ENCODE measurements at regions not wholly inside any gene's neighbourhood (a gene's known extent, or its start where the extent isn't known, plus 50 kb on each side); places are given as distances from the start of the nearest gene placed in this dataset.

DNA sequence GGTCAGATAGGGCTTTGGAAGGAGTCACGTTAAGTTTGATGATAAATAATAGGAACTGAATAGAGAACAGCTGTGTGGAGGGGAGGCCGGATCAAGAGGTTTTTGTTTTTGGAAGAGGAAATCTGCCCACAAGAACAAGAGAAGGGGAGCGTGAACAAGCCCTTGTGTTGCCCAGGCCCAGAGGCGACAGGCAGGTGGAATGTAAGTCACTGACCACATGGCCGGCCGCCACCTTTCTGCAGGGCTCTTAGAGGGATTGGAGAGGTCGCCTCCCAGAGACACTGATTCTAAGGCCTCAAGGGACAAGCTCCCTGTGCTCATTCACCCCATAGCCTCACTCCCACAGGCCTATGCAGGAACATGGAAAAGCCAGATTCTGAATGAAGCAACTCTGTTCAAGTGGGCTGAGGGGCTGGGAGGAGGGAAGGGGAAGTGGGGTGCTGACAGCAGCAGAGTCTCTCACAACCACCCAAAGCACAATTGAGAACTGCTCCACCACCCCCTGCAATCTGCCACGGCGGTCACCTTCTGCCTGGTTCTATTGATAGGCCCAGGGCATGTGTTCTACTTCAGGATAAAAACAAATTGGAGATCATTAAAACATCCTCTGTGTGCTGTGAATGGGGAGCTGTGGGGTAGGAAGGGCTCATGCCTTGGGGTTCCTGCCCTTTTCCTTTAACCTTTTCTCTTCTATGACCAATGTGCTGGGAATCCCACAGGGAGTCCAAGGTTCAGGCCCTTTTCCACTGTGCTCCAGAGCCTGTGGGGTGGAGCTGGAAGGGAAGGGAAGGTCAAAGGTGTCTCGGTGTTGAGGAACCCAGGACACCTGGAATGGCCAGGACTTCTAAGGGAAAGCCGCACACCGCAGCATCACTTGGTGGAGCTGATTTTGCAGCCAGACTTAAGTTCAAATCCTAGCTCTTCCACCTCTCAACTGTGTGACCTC, 63.3 kb upstream of the PARP1 start:
- H3K9me3 ChIP-seq: no peaks in the 10 kb centered on the region
- no peaks in the 10 kb centered on the region for H3K27me3 ChIP-seq
- H3K4me1 ChIP-seq: peaks cover 12% of the 10 kb centered on the region
- no peaks in the 10 kb centered on the region for H3K36me3 ChIP-seq (ENCODE audit: low read depth, missing control alignments)
- no peak overlapping the region for H3K4me3 ChIP-seq
- H3K27ac ChIP-seq: no peak overlapping the region
- WGBS, 2 donors: 90% methylated on average over 11 to 12 of the region's 12 CpGs
- no peak for TF ChIP-seq POLR2A (IDR thresholded peaks at IDR 0.05)
- TF ChIP-seq, protein P1, sequence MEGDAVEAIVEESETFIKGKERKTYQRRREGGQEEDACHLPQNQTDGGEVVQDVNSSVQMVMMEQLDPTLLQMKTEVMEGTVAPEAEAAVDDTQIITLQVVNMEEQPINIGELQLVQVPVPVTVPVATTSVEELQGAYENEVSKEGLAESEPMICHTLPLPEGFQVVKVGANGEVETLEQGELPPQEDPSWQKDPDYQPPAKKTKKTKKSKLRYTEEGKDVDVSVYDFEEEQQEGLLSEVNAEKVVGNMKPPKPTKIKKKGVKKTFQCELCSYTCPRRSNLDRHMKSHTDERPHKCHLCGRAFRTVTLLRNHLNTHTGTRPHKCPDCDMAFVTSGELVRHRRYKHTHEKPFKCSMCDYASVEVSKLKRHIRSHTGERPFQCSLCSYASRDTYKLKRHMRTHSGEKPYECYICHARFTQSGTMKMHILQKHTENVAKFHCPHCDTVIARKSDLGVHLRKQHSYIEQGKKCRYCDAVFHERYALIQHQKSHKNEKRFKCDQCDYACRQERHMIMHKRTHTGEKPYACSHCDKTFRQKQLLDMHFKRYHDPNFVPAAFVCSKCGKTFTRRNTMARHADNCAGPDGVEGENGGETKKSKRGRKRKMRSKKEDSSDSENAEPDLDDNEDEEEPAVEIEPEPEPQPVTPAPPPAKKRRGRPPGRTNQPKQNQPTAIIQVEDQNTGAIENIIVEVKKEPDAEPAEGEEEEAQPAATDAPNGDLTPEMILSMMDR (IDR thresholded peaks at IDR 0.05): no peak
- intact Hi-C loops (cut with DNase I; ENCODE audit: low total_unique reads): no loop called here
- no peak for DNase-seq

GRCh38 chr1:226473325-226473724, 65.4 kb upstream of the PARP1 start:
- intact Hi-C loops (cut with DNase I; ENCODE audit: low total_unique reads): no loop called here
- H3K9me3 ChIP-seq: no peaks in the 10 kb centered on the region
- no peaks in the 10 kb centered on the region for H3K27me3 ChIP-seq
- no peaks in the 10 kb centered on the region for H3K4me1 ChIP-seq
- no peak for TF ChIP-seq POLR2A (IDR thresholded peaks at IDR 0.05)
- TF ChIP-seq, protein P1 (IDR thresholded peaks at IDR 0.05): no peak
- H3K27ac ChIP-seq: no peak overlapping the region
- WGBS, 2 donors: 80 to 89% methylated on average over 2 to 5 of the region's 5 CpGs
- no peak for DNase-seq
- no peaks in the 10 kb centered on the region for H3K36me3 ChIP-seq (ENCODE audit: low read depth, missing control alignments)
- H3K4me3 ChIP-seq: no peak overlapping the region

- H3K36me3 ChIP-seq (ENCODE audit: low read depth, missing control alignments): no peaks in the 10 kb centered on the region
- intact Hi-C loops (cut with DNase I; ENCODE audit: low total_unique reads): no loop called here
- no peak overlapping the region for H3K4me3 ChIP-seq
- no peaks in the 10 kb centered on the region for H3K4me1 ChIP-seq
- no peak for TF ChIP-seq POLR2A (IDR thresholded peaks at IDR 0.05)
- TF ChIP-seq, protein P1 (IDR thresholded peaks at IDR 0.05): no peak
- H3K9me3 ChIP-seq: no peaks in the 10 kb centered on the region
- no peaks in the 10 kb centered on the region for H3K27me3 ChIP-seq
- no peak overlapping the region for H3K27ac ChIP-seq
- DNase-seq: no peak
- 44 to 51% methylated on average over 3 of the region's 3 CpGs for WGBS, 2 donors
Measured at GRCh38 chr1:226474041-226474440, 66.1 kb upstream of the PARP1 start.

GRCh38 chr1:226474443-226475141, 66.7 kb upstream of the PARP1 start:
- Histone ChIP-seq H3K4me3 (no peak overlapping the region), H3K27ac (no peak overlapping the region), H3K9me3 (no peaks in the 10 kb centered on the region), H3K4me1 (no peaks in the 10 kb centered on the region), H3K36me3 (ENCODE audit: low read depth, missing control alignments) (no peaks in the 10 kb centered on the region), H3K27me3 (no peaks in the 10 kb centered on the region)
- no peak for DNase-seq
- WGBS, 2 donors: 69 to 74% methylated on average over 5 of the region's 5 CpGs
- intact Hi-C loops (cut with DNase I; ENCODE audit: low total_unique reads): no loop called here
- no peak for TF ChIP-seq POLR2A (IDR thresholded peaks at IDR 0.05)
- TF ChIP-seq, protein P1 (IDR thresholded peaks at IDR 0.05): no peak
